HEK293T (cell line): ENCODE measurements at regions not wholly inside any gene's neighbourhood (a gene's known extent, or its start where the extent isn't known, plus 50 kb on each side); places are given as distances from the start of the nearest gene placed in this dataset.

ENCODE experiments used
- BHLHE40 ChIP-seq: fragments of 450-650 bp; IDR thresholded peaks from 2 replicates; pipeline ENCODE4 v1.6.1; 2016; ENCODE audit warnings: mild to moderate bottlenecking, moderate library complexity, borderline replicate concordance
- L3MBTL2 ChIP-seq: fragments of 450-650 bp; conservative IDR thresholded peaks from 2 replicates; pipeline ENCODE4 v1.6.1; 2016; ENCODE audit warnings: mild to moderate bottlenecking
- LEF1 ChIP-seq: fragments of 450-650 bp; IDR thresholded peaks from 2 replicates; pipeline ENCODE4 v1.6.1; 2017; ENCODE audit warnings: mild to moderate bottlenecking, borderline replicate concordance

- TF ChIP-seq BHLHE40 = no peak
- TF ChIP-seq L3MBTL2 = no peak
- TF ChIP-seq LEF1 = no peak
Observed at GRCh38 chr4:41381384-41381783, 124.7 kb downstream of the UCHL1 start.
